Hepatocyte (in vitro differentiated cells): ENCODE measurements at regions not wholly inside any gene's neighbourhood (a gene's known extent, or its start where the extent isn't known, plus 50 kb on each side); places are given as distances from the start of the nearest gene placed in this dataset.

Source experiments
- DNase-seq: peaks from one replicate; pipeline ENCODE4 v3.0.0-alpha.2; 2016; ENCODE audit warnings: low spot score
- H2AFZ ChIP-seq: fragments of 200-600 bp; sonication (generic); 2 replicates; pipeline ENCODE4 v1.6.0; 2016; ENCODE audit warnings: antibody characterized with exemption, mild to moderate bottlenecking
- H3K27ac ChIP-seq: fragments of 200-600 bp; sonication (generic); 2 replicates; pipeline ENCODE4 v1.5.1; 2016; ENCODE audit warnings: mild to moderate bottlenecking
- H3K27me3 ChIP-seq: fragments of 200-600 bp; sonication (generic); 2 replicates; pipeline ENCODE4 v1.6.1; 2016
- H3K36me3 ChIP-seq: fragments of 200-600 bp; sonication (generic); replicated peaks from 2 replicates; pipeline ENCODE4 v1.5.1; 2016; ENCODE audit warnings: low read depth; ENCODE audit not compliant: insufficient read depth
- H3K4me1 ChIP-seq: fragments of 200-600 bp; sonication (generic); 2 replicates; pipeline ENCODE4 v1.5.1; 2016; ENCODE audit warnings: mild to moderate bottlenecking, moderate library complexity; ENCODE audit not compliant: insufficient read depth
- H3K4me2 ChIP-seq: fragments of 200-600 bp; sonication (generic); 2 replicates; pipeline ENCODE4 v1.6.0; 2016
- H3K4me3 ChIP-seq: fragments of 200-600 bp; sonication (generic); 2 replicates; pipeline ENCODE4 v1.5.1; 2016; ENCODE audit warnings: mild to moderate bottlenecking
- H3K79me2 ChIP-seq: fragments of 200-600 bp; sonication (generic); 2 replicates; pipeline ENCODE4 v1.6.0; 2017; ENCODE audit warnings: mild to moderate bottlenecking
- H3K9me2 ChIP-seq: fragments of 200-600 bp; sonication (generic); replicated peaks from 2 replicates; pipeline ENCODE4 v1.6.0; 2017; ENCODE audit warnings: mild to moderate bottlenecking; ENCODE audit not compliant: insufficient read depth
- H3K9me3 ChIP-seq: fragments of 200-600 bp; sonication (generic); 2 replicates; pipeline ENCODE4 v1.5.1; 2016; ENCODE audit warnings: low read depth, mild to moderate bottlenecking
- H4K20me1 ChIP-seq: fragments of 200-600 bp; sonication (generic); 2 replicates; pipeline ENCODE4 v1.6.0; 2016; ENCODE audit warnings: mild to moderate bottlenecking; ENCODE audit not compliant: insufficient read depth, poor library complexity, severe bottlenecking
- CTCF ChIP-seq: fragments of 200-600 bp; sonication (generic); IDR thresholded peaks from 2 replicates; pipeline ENCODE4 v1.5.1; 2016; ENCODE audit warnings: antibody characterized with exemption, mild to moderate bottlenecking; ENCODE audit not compliant: poor library complexity
- EZH2 ChIP-seq: fragments of 200-600 bp; sonication (generic); IDR thresholded peaks from 2 replicates; pipeline ENCODE4 v1.6.1; 2016; ENCODE audit warnings: antibody characterized with exemption, mild to moderate bottlenecking, borderline replicate concordance
- EZH2phosphoT487 ChIP-seq: fragments of 200-600 bp; sonication (generic); IDR thresholded peaks from one replicate; pipeline ENCODE4 v1.6.1; 2018; ENCODE audit warnings: antibody characterized with exemption, mild to moderate bottlenecking, low read depth, moderate library complexity; ENCODE audit not compliant: unreplicated experiment, severe bottlenecking
- WGBS: methylation state at CpG from one replicate; pipeline ENCODE4 v1.1.6; 2016; ENCODE audit warnings: low lambda C conversion rate; ENCODE audit errors: missing lambda C conversion rate; 5-methylcytosine and 5-hydroxymethylcytosine counted together

- no peak overlapping the region for H2AFZ ChIP-seq
- peak overlapping the region; percentile 44 for H3K4me2 ChIP-seq
- no peak for DNase-seq
- no peaks in the 10 kb centered on the region for H3K79me2 ChIP-seq
- no peaks in the 10 kb centered on the region for H3K27me3 ChIP-seq
- TF ChIP-seq EZH2 (no peak), EZH2phosphoT487 (no peak), CTCF (no peak)
- peaks cover 31% of the 10 kb centered on the region for H3K4me1 ChIP-seq
- no peaks in the 10 kb centered on the region for H3K9me3 ChIP-seq
- H3K36me3 ChIP-seq: no peaks in the 10 kb centered on the region
- 24% methylated on average over 5 of the region's 5 CpGs for WGBS
- H3K4me3 ChIP-seq: no peak overlapping the region
- H3K9me2 ChIP-seq: no peaks in the 10 kb centered on the region
- H4K20me1 ChIP-seq: no peaks in the 10 kb centered on the region
- no peak overlapping the region for H3K27ac ChIP-seq
These were observed 58.7 kb upstream of the RMDN2 start for GRCh38 chr2:37866171-37866934.

DNA sequence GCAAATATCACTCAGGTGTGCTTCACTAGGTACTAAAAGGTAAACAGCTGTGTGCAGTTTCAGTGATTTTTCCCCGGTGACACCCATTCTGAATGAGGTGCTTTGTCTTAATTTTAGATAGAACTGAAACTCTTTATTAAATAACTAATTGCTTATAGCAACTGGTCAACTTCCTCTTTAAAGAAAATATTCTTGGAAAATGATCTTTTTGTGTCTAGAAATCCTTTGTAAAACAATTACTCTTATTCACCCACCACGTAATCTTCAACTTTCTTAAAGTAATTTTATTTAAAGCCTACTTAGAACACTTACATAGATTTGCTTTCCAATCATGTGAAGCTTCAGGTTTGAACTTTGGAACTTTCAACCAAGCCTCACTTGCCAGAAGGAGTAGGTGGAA is 57.9 kb upstream of the RMDN2 start:
- Histone ChIP-seq H3K27ac (no peak overlapping the region), H3K9me2 (no peaks in the 10 kb centered on the region)

DNA sequence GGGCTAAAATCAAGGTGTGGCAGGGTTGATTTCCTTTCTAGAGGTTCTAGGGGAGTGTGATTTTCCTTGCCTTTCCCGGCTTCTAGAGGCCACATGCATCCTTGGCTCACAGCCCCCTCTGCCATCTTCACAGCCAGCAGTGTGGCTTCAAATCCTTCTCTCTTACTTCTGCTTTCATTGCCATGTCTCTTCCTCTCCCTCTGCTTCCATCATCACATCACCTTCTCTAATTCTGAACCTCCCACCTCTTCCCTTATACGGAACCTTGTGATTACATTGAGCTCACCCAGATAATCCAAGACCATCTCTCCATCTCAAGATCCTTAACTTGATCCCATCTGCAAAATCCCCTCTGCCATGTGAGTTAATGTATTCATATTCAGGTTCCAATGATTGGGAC is 56.2 kb upstream of the RMDN2 start:
- WGBS: 47% methylated on average over 2 of the region's 2 CpGs
- Histone ChIP-seq H2AFZ (no peak overlapping the region), H3K27me3 (no peaks in the 10 kb centered on the region), H3K9me3 (no peaks in the 10 kb centered on the region), H3K4me2 (no peak overlapping the region), H3K79me2 (no peaks in the 10 kb centered on the region), H3K4me3 (no peak overlapping the region), H3K4me1 (peaks cover 40% of the 10 kb centered on the region), H3K36me3 (no peaks in the 10 kb centered on the region), H4K20me1 (no peaks in the 10 kb centered on the region), H3K9me2 (no peaks in the 10 kb centered on the region), H3K27ac (no peak overlapping the region)
- no peak for TF ChIP-seq EZH2
- no peak for TF ChIP-seq CTCF
- no peak for TF ChIP-seq EZH2phosphoT487
- DNase-seq: no peak

More for the DNA sequence above, 57.9 kb upstream of the RMDN2 start:
- no peaks in the 10 kb centered on the region for H3K79me2 ChIP-seq
- WGBS: 81% methylated on average over 2 of the region's 2 CpGs
- H4K20me1 ChIP-seq: no peaks in the 10 kb centered on the region
- no peak overlapping the region for H3K4me3 ChIP-seq
- H2AFZ ChIP-seq: no peak overlapping the region
- H3K27me3 ChIP-seq: no peaks in the 10 kb centered on the region
- no peak for TF ChIP-seq EZH2
- no peak for TF ChIP-seq EZH2phosphoT487
- TF ChIP-seq CTCF: no peak
- H3K9me3 ChIP-seq: no peaks in the 10 kb centered on the region
- DNase-seq: no peak
- H3K4me2 ChIP-seq: peak overlapping the region; percentile 11
- H3K36me3 ChIP-seq: no peaks in the 10 kb centered on the region
- H3K4me1 ChIP-seq: peaks cover 38% of the 10 kb centered on the region
